ENCODE measurements at regions not wholly inside any gene's neighbourhood (a gene's known extent, or its start where the extent isn't known, plus 50 kb on each side); places are given as distances from the start of the nearest gene placed in this dataset.

GRCh38 chr2:14517731-14518130 is 114.8 kb upstream of the LRATD1 start:
- FAIRE-seq = no peak
- WGBS (ENCODE audit: low lambda C conversion rate) = 19% methylated on average over 4 of the region's 4 CpGs
- H3K9me3 ChIP-seq (ENCODE audit: low read length) = peaks cover 42% of the 10 kb centered on the region
- BruUV-seq (replicated peaks) = no TSS peak
- CTCF ChIA-PET (ENCODE audit: low intra/inter-chr PET ratio, low total read pairs) = no interaction called here
- H3K27me3 ChIP-seq (ENCODE audit: control insufficient read depth in 1 of 2, insufficient read depth in 2 of 2, low read length in 2 of 2) = no peaks in the 10 kb centered on the region
- ATAC-seq = no peak
- H3K79me2 ChIP-seq (ENCODE audit: insufficient read depth, low read length) = no peaks in the 10 kb centered on the region
- no peaks in the 10 kb centered on the region for H3K36me3 ChIP-seq (replicated peaks in 1 of 2; ENCODE audit: control insufficient read depth in 1 of 2, insufficient read depth in 2 of 2, low read length in 2 of 2)
- no peak overlapping the region for H2AFZ ChIP-seq (ENCODE audit: low read length)
- H3K4me3 ChIP-seq (replicated peaks in 1 of 3; ENCODE audit: insufficient read depth in 1 of 3, low read depth in 2 of 3, low read length in 3 of 3) = no peak overlapping the region
- H3K9ac ChIP-seq (ENCODE audit: insufficient read depth, low read depth, low read length) = no peak overlapping the region
- H3K4me1 ChIP-seq (ENCODE audit: insufficient read depth, low read length) = no peaks in the 10 kb centered on the region
- no peaks in the 10 kb centered on the region for H4K20me1 ChIP-seq (ENCODE audit: insufficient read depth, low read length)
- H3K4me2 ChIP-seq (ENCODE audit: low read depth, low read length) = no peak overlapping the region
- intact Hi-C loops (cut with micrococcal nuclease; ENCODE audit: unreplicated experiment) = no loop called here
- no peak for TF ChIP-seq ZNF430 (CRISPR knock-in tag; IDR thresholded peaks at IDR 0.05)
- no peak for TF ChIP-seq ZNF460 (CRISPR knock-in tag; IDR thresholded peaks at IDR 0.05; ENCODE audit: borderline replicate concordance)
- TF ChIP-seq KLF13 (CRISPR knock-in tag; IDR thresholded peaks at IDR 0.05) = no peak
- in situ Hi-C loops (cut with HindIII; ENCODE audit: extremely low pct_ligation_motif_present, low pct_unique_long_range_greater_than_20kb) = no loop called here
- POLR2A ChIA-PET = no interaction called here
- DNase-seq (ENCODE audit: low spot score) = no peak
- no peak overlapping the region for H3K27ac ChIP-seq (ENCODE audit: extremely low read length, insufficient read depth, low read length)

GRCh38 chr2:14520385-14520945 is 112.1 kb upstream of the LRATD1 start:
- no peaks in the 10 kb centered on the region for H4K20me1 ChIP-seq (ENCODE audit: insufficient read depth, low read length)
- no peak for DNase-seq (ENCODE audit: low spot score)
- no peak overlapping the region for H3K4me2 ChIP-seq (ENCODE audit: low read depth, low read length)
- intact Hi-C loops (cut with micrococcal nuclease; ENCODE audit: unreplicated experiment) (no loop called here), in situ Hi-C loops (cut with HindIII; ENCODE audit: extremely low pct_ligation_motif_present, low pct_unique_long_range_greater_than_20kb) (no loop called here)
- CTCF ChIA-PET (ENCODE audit: low intra/inter-chr PET ratio, low total read pairs) = no interaction called here
- H3K4me3 ChIP-seq (replicated peaks in 1 of 3; ENCODE audit: insufficient read depth in 1 of 3, low read depth in 2 of 3, low read length in 3 of 3) = no peak overlapping the region
- POLR2A ChIA-PET = no interaction called here
- BruUV-seq (replicated peaks) = no TSS peak
- H3K79me2 ChIP-seq (ENCODE audit: insufficient read depth, low read length) = no peaks in the 10 kb centered on the region
- FAIRE-seq = no peak
- WGBS (ENCODE audit: low lambda C conversion rate) = 21% methylated on average over 10 of the region's 10 CpGs
- no peak overlapping the region for H2AFZ ChIP-seq (ENCODE audit: low read length)
- H3K27ac ChIP-seq (ENCODE audit: extremely low read length, insufficient read depth, low read length) = no peak overlapping the region
- TF ChIP-seq ZNF572 (CRISPR knock-in tag; IDR thresholded peaks at IDR 0.05) (no peak), ZMYM4 (CRISPR knock-in tag; IDR thresholded peaks at IDR 0.05) (no peak), CSRNP1 (CRISPR knock-in tag; IDR thresholded peaks at IDR 0.05) (no peak), ZNF605 (CRISPR knock-in tag; IDR thresholded peaks at IDR 0.05) (no peak), SALL1 (CRISPR knock-in tag; IDR thresholded peaks at IDR 0.05) (no peak), ARHGAP35 (CRISPR knock-in tag; IDR thresholded peaks at IDR 0.05; ENCODE audit: borderline replicate concordance) (no peak), ZNF709 (CRISPR knock-in tag; IDR thresholded peaks at IDR 0.05) (no peak), EP300 (IDR thresholded peaks at IDR 0.05; ENCODE audit: low read depth in 2 of 2, low read length in 2 of 2) (no peak), EP300 (CRISPR knock-in tag; IDR thresholded peaks at IDR 0.05; ENCODE audit: borderline replicate concordance) (no peak), TRIM22 (IDR thresholded peaks at IDR 0.05) (no peak), YEATS2 (CRISPR knock-in tag; IDR thresholded peaks at IDR 0.05; ENCODE audit: borderline replicate concordance) (no peak), NFE2 (CRISPR knock-in tag; IDR thresholded peaks at IDR 0.05) (no peak)
- no peak for ATAC-seq
- H3K4me1 ChIP-seq (ENCODE audit: insufficient read depth, low read length) = no peaks in the 10 kb centered on the region
- H3K36me3 ChIP-seq (replicated peaks in 1 of 2; ENCODE audit: control insufficient read depth in 1 of 2, insufficient read depth in 2 of 2, low read length in 2 of 2) = no peaks in the 10 kb centered on the region
- H3K27me3 ChIP-seq (ENCODE audit: control insufficient read depth in 1 of 2, insufficient read depth in 2 of 2, low read length in 2 of 2) = no peaks in the 10 kb centered on the region
- H3K9ac ChIP-seq (ENCODE audit: insufficient read depth, low read depth, low read length) = no peak overlapping the region
- H3K9me3 ChIP-seq (ENCODE audit: low read length) = peaks cover 34% of the 10 kb centered on the region; the same call in 1 of the 2 replicates

Measured in HepG2 (cell line).